ENCODE measurements at regions not wholly inside any gene's neighbourhood (a gene's known extent, or its start where the extent isn't known, plus 50 kb on each side); places are given as distances from the start of the nearest gene placed in this dataset.

DNA sequence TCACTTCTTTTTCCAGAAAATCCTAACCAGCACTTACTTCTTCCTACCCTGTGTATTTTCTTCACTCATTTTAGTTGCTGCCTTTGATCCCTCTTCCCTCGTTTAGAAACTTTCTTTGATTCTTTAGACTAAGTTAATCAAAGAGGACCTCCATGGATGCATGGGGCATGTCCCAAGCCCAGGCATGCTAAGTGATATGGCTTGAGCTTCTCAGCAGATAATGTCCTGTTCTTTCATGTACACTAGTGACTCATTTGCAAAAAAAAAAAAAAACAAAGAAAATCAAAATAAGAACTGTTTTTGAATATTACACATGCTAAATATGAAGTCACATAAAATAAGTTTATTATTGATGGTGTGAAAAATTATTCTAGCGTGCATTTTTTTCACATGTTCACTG, 800.9 kb downstream of the SATB2 start:
- H3K27me3 ChIP-seq (replicated peaks; ENCODE audit: insufficient read depth), result no peaks in the 10 kb centered on the region
- H3K27ac ChIP-seq, result no peak overlapping the region
- H3K4me3 ChIP-seq, result no peak overlapping the region
- no peaks in the 10 kb centered on the region for H3K4me1 ChIP-seq (ENCODE audit: control insufficient read depth in 1 of 2, low read depth in 2 of 2)
- H3K9me3 ChIP-seq, result no peaks in the 10 kb centered on the region
- ATAC-seq (ENCODE audit: insufficient number of reproducible peaks, low FRiP score, low read depth) (no peak), DNase-seq (ENCODE audit: low spot score) (no peak)
- no peaks in the 10 kb centered on the region for H3K36me3 ChIP-seq
- TF ChIP-seq, protein P1, sequence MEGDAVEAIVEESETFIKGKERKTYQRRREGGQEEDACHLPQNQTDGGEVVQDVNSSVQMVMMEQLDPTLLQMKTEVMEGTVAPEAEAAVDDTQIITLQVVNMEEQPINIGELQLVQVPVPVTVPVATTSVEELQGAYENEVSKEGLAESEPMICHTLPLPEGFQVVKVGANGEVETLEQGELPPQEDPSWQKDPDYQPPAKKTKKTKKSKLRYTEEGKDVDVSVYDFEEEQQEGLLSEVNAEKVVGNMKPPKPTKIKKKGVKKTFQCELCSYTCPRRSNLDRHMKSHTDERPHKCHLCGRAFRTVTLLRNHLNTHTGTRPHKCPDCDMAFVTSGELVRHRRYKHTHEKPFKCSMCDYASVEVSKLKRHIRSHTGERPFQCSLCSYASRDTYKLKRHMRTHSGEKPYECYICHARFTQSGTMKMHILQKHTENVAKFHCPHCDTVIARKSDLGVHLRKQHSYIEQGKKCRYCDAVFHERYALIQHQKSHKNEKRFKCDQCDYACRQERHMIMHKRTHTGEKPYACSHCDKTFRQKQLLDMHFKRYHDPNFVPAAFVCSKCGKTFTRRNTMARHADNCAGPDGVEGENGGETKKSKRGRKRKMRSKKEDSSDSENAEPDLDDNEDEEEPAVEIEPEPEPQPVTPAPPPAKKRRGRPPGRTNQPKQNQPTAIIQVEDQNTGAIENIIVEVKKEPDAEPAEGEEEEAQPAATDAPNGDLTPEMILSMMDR (IDR thresholded peaks at IDR 0.05), result no peak

DNA sequence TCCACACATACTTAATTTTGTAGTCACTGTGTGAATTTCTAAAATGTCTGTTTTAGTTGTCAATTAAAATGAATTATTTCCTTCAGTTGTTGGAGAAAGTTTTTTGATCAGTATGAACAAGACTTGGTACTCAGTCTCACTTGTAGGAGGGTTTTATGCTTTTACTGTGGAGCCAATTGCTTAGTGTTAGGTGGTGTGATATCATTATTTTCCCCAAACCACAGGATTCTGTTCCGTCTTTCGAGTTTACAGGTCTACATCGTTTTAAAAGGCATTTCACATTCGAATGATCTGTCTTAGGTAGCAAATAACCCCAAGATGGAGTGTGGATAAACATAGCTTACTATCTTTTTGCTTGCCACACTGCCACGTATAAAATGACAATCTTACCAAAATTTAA, 803.1 kb downstream of the SATB2 start:
- Histone ChIP-seq H3K27me3 (replicated peaks; ENCODE audit: insufficient read depth) (no peaks in the 10 kb centered on the region), H3K36me3 (no peaks in the 10 kb centered on the region), H3K9me3 (no peaks in the 10 kb centered on the region), H3K27ac (no peak overlapping the region), H3K4me3 (no peak overlapping the region), H3K4me1 (ENCODE audit: control insufficient read depth in 1 of 2, low read depth in 2 of 2) (no peaks in the 10 kb centered on the region)
- DNase-seq (ENCODE audit: low spot score) (no peak), ATAC-seq (ENCODE audit: insufficient number of reproducible peaks, low FRiP score, low read depth) (no peak)
- TF ChIP-seq, protein P1 (IDR thresholded peaks at IDR 0.05), result no peak

DNA sequence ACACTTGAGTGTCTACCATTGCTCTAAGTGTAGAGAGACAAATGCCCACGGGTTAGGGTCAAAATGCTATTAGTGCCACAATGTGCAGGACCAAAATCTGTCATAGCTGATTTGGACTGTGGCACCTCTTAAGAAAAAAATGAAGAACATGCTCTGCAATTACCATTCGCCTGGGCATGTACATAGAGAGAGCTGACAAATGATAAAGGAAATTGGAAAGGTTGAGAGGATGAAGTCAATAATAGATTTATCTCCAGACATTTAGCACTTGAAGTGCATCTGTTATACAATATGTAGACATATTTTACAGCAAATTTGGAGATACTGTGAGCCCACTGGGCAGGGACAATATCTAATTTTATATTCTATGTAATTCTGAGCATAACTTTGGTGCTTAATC, 804.4 kb downstream of the SATB2 start:
- no peak overlapping the region for H3K4me3 ChIP-seq

DNA sequence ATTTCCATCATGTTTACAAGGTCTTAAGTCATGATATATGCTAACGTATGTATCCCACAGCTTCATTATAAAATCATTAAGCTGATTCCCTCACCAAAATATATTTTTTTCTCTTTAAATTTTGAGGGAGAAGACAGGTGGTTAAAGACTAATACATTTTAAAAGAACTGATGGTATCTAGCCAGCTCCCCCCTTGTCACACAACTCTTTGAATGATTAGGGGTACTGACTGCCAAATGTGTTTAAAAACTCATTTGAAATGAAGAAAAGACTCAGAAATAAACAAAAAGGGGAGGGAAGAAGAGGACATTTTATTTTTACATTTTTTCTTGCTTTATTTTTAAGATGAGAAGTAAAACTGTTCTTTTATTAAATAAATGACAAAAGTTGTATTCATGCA, 805.3 kb downstream of the SATB2 start:
- DNase-seq (ENCODE audit: low spot score) (no peak), ATAC-seq (ENCODE audit: insufficient number of reproducible peaks, low FRiP score, low read depth) (no peak)
- TF ChIP-seq, protein P1 (IDR thresholded peaks at IDR 0.05), result no peak
- H3K36me3 ChIP-seq, result no peaks in the 10 kb centered on the region
- no peak overlapping the region for H3K27ac ChIP-seq
- H3K9me3 ChIP-seq, result no peaks in the 10 kb centered on the region
- H3K27me3 ChIP-seq (replicated peaks; ENCODE audit: insufficient read depth), result no peaks in the 10 kb centered on the region
- no peak overlapping the region for H3K4me3 ChIP-seq
- H3K4me1 ChIP-seq (ENCODE audit: control insufficient read depth in 1 of 2, low read depth in 2 of 2), result no peaks in the 10 kb centered on the region

More for the DNA sequence above, 804.4 kb downstream of the SATB2 start:
- Histone ChIP-seq H3K4me1 (ENCODE audit: control insufficient read depth in 1 of 2, low read depth in 2 of 2) (no peaks in the 10 kb centered on the region), H3K9me3 (no peaks in the 10 kb centered on the region), H3K27me3 (replicated peaks; ENCODE audit: insufficient read depth) (no peaks in the 10 kb centered on the region), H3K27ac (no peak overlapping the region), H3K36me3 (no peaks in the 10 kb centered on the region)
- DNase-seq (ENCODE audit: low spot score) (no peak), ATAC-seq (ENCODE audit: insufficient number of reproducible peaks, low FRiP score, low read depth) (no peak)
- TF ChIP-seq, protein P1 (IDR thresholded peaks at IDR 0.05), result no peak

DNA sequence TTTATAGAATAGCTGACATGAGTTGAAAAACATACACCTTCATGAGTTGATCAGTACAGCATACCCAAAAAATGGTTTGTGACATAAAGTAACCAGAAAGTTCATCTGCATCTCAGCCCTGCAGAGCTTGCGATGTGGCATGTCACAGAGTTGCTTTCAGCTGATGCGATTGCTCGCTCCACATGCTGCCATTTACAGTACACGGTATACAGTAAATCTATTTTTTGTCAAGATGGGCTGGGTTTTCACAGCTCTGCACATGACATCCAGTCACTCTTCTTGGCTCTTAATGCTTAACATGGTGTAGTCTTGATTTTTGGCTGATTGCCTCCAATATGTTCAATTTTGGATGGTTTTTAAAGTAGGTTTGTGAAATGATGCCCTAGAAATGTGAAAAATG, 811.9 kb downstream of the SATB2 start:
- Histone ChIP-seq H3K9me3 (no peaks in the 10 kb centered on the region), H3K36me3 (no peaks in the 10 kb centered on the region), H3K27ac (no peak overlapping the region), H3K4me1 (ENCODE audit: control insufficient read depth in 1 of 2, low read depth in 2 of 2) (no peaks in the 10 kb centered on the region), H3K4me3 (no peak overlapping the region), H3K27me3 (replicated peaks; ENCODE audit: insufficient read depth) (no peaks in the 10 kb centered on the region)
- TF ChIP-seq, protein P1 (IDR thresholded peaks at IDR 0.05), result no peak
- DNase-seq (ENCODE audit: low spot score), result no peak
- no peak for ATAC-seq (ENCODE audit: insufficient number of reproducible peaks, low FRiP score, low read depth)
